K562 (cell line): ENCODE measurements at regions not wholly inside any gene's neighbourhood (a gene's known extent, or its start where the extent isn't known, plus 50 kb on each side); places are given as distances from the start of the nearest gene placed in this dataset.

Source experiments
- ATAC-seq: fragments of 200-7000 bp; cut with Tn5 transposase; 3 replicates; pipeline ENCODE4 v1.9.1; 2020; ENCODE audit warnings: moderate library complexity
- BruUV-seq: library from RNA; stranded (reverse); fragments of 400-500 nt; replicated peaks from 2 replicates; lab custom pipeline; 2021; lab: Mats Ljungman, UMichigan
- CTCF ChIA-PET: fragments of 300-600 bp; formaldehyde crosslinking; extraction: SDS; loops from one replicate; lab custom pipeline; 2021; ENCODE audit warnings: low intra/inter-chr PET ratio; lab: Yijun Ruan, JAX
- POLR2A ChIA-PET: fragments of 300-600, 350-650 bp; sonication (Branson Sonifier 250); formaldehyde crosslinking; extraction: SDS; loops from one replicate; lab custom pipeline; 2021; ENCODE audit warnings: antibody characterized with exemption, inconsistent platforms; lab: Yijun Ruan, JAX
- DNase-seq, 4 experiments: peaks; one replicate each; pipeline versions ENCODE4 v3.0.0 to v3.0.0-alpha.2; 2011 to 2018; ENCODE audit warnings: low spot score in 3 of 4, mixed read lengths in 3 of 4; ENCODE audit errors: extremely low read depth in 1 of 4
- FAIRE-seq: peaks from 2 replicates; lab custom pipeline; 2011; peaks lifted over from hg19 to GRCh38; lab: Jason Lieb, UNC
- H2AFZ ChIP-seq: 2 replicates; pipeline ENCODE4 v1.6.0; 2011; ENCODE audit warnings: low read depth, low read length, control low read depth, inconsistent platforms
- H3K27ac ChIP-seq: fragments of 200-600 bp; 3 replicates; pipeline ENCODE4 v1.8.0; 2011; ENCODE audit warnings: low read depth, mild to moderate bottlenecking, control low read depth, inconsistent platforms, low read length, moderate library complexity, mixed read lengths; ENCODE audit errors: extremely low read depth
- H3K27me3 ChIP-seq, 2 experiments: fragments of 300-600 bp in 1 of 2; 2 replicates in 1 of 2; 3 replicates in 1 of 2; pipeline versions ENCODE4 v1.6.0 to v1.8.0; 2011; ENCODE audit warnings: inconsistent platforms in 2 of 2, low read length in 2 of 2, mild to moderate bottlenecking in 1 of 2, mixed read lengths in 1 of 2, moderate library complexity in 1 of 2; ENCODE audit not compliant: control insufficient read depth in 2 of 2, insufficient read depth in 2 of 2
- H3K36me3 ChIP-seq: fragments of 300-600 bp; 3 replicates; pipeline ENCODE4 v1.8.0; 2011; ENCODE audit warnings: mild to moderate bottlenecking, low read length, inconsistent platforms; ENCODE audit not compliant: control insufficient read depth, insufficient read depth
- H3K4me1 ChIP-seq, 2 experiments: fragments of 200-600 bp in 1 of 2; replicated peaks in 1 of 2; 2 replicates in 1 of 2; 3 replicates in 1 of 2; pipeline versions ENCODE4 v1.5.1 to v1.8.0; 2011; ENCODE audit warnings: inconsistent platforms in 2 of 2, low read length in 2 of 2, mild to moderate bottlenecking in 1 of 2, mixed read lengths in 1 of 2, moderate library complexity in 1 of 2; ENCODE audit not compliant: control insufficient read depth in 2 of 2, insufficient read depth in 2 of 2
- H3K4me2 ChIP-seq: 2 replicates; pipeline ENCODE4 v1.6.1; 2011; ENCODE audit warnings: low read length, control low read depth, inconsistent platforms, mixed read lengths; ENCODE audit not compliant: insufficient read depth
- H3K4me3 ChIP-seq: fragments of 200-600 bp; sonication (generic), shearing (Covaris generic); 2 replicates; pipeline ENCODE4 v1.5.1; 2016; ENCODE audit warnings: control low read depth, inconsistent platforms
- H3K79me2 ChIP-seq: fragments of 200-600 bp; 3 replicates; pipeline ENCODE4 v1.8.0; 2011; ENCODE audit warnings: low read length, inconsistent platforms; ENCODE audit not compliant: control insufficient read depth, insufficient read depth
- H3K9ac ChIP-seq, 2 experiments: 2 replicates each; pipeline versions ENCODE4 v1.6.0 to v1.6.1; 2011; ENCODE audit warnings: low read depth in 2 of 2, low read length in 2 of 2, control low read depth in 1 of 2, inconsistent platforms in 1 of 2, mild to moderate bottlenecking in 1 of 2, mixed read lengths in 1 of 2; ENCODE audit not compliant: insufficient read depth in 1 of 2
- H3K9me1 ChIP-seq: one replicate; pipeline ENCODE4 v1.6.0; 2011; ENCODE audit warnings: inconsistent platforms, mild to moderate bottlenecking, low read length, moderate library complexity; ENCODE audit not compliant: control insufficient read depth, insufficient read depth
- H3K9me3 ChIP-seq: replicated peaks from 2 replicates; pipeline ENCODE4 v1.5.1; 2011; ENCODE audit warnings: low read depth, low read length, inconsistent platforms; ENCODE audit not compliant: control insufficient read depth, insufficient read depth
- H4K20me1 ChIP-seq: replicated peaks from 2 replicates; pipeline ENCODE4 v1.6.1; 2011; ENCODE audit warnings: low read length, inconsistent platforms, mixed read lengths; ENCODE audit not compliant: control insufficient read depth, insufficient read depth
- BRF1 ChIP-seq: IDR thresholded peaks from 3 replicates; pipeline ENCODE4 v1.6.1; 2011; ENCODE audit warnings: borderline replicate concordance, mild to moderate bottlenecking; ENCODE audit not compliant: insufficient read length; ENCODE audit errors: extremely low read depth
- CAMTA2 ChIP-seq: fragments of 250-450 bp; sonication (Bioruptor Pico); conservative IDR thresholded peaks from 2 replicates; pipeline ENCODE4 v1.5.1; 2022
- CCNT2 ChIP-seq: IDR thresholded peaks from 2 replicates; pipeline ENCODE4 v1.6.1; 2011; ENCODE audit warnings: borderline replicate concordance, low read depth, mild to moderate bottlenecking, moderate library complexity, mixed read lengths, low read length; ENCODE audit not compliant: insufficient read length; ENCODE audit errors: extremely low read depth
- E2F4 ChIP-seq: sonication (generic); formaldehyde crosslinking; IDR thresholded peaks from 2 replicates; pipeline ENCODE4 v1.8.0; 2022; ENCODE audit warnings: mild to moderate bottlenecking, low read depth, missing genetic modification reagents
- HMGXB4 ChIP-seq: sonication (generic); formaldehyde crosslinking; IDR thresholded peaks from 2 replicates; pipeline ENCODE4 v1.8.1; 2023; ENCODE audit warnings: mild to moderate bottlenecking, missing genetic modification reagents
- KDM2B ChIP-seq: fragments of 250-450 bp; sonication (Bioruptor Pico); IDR thresholded peaks from 2 replicates; pipeline ENCODE4 v1.8.0; 2021; ENCODE audit warnings: mild to moderate bottlenecking, moderate library complexity
- MAX ChIP-seq: sonication (generic); formaldehyde crosslinking; IDR thresholded peaks from 2 replicates; pipeline ENCODE4 v1.9.0; 2022; ENCODE audit warnings: mild to moderate bottlenecking, missing genetic modification reagents
- MYBL2 ChIP-seq, 2 experiments: fragments of 450-650 bp in 1 of 2; sonication (generic) in 1 of 2; formaldehyde crosslinking in 1 of 2; IDR thresholded peaks; 2 replicates each; pipeline versions ENCODE4 v1.6.1 to v1.8.1; 2017 to 2022; ENCODE audit warnings: borderline replicate concordance in 1 of 2, inconsistent platforms in 1 of 2, low read depth in 1 of 2, mild to moderate bottlenecking in 1 of 2, missing genetic modification reagents in 1 of 2, moderate library complexity in 1 of 2
- MYC ChIP-seq, 2 experiments: fragments of 250-450 bp in 1 of 2; sonication (Bioruptor Pico) in 1 of 2; IDR thresholded peaks; 2 replicates each; pipeline versions ENCODE4 v1.5.1 to v1.6.1; 2012 to 2021; ENCODE audit warnings: low read depth in 2 of 2, borderline replicate concordance in 1 of 2, improper control_type of control experiment in 1 of 2, low read length in 1 of 2, mild to moderate bottlenecking in 1 of 2, moderate library complexity in 1 of 2
- NCOA6 ChIP-seq: fragments of 450-650 bp; IDR thresholded peaks from 2 replicates; pipeline ENCODE4 v1.6.1; 2017; ENCODE audit warnings: mild to moderate bottlenecking
- NFE2L1 ChIP-seq: fragments of 450-650 bp; IDR thresholded peaks from 2 replicates; pipeline ENCODE4 v1.6.1; 2016; ENCODE audit warnings: missing genetic modification characterization, low read depth, mild to moderate bottlenecking, missing compliant biosample characterization, moderate library complexity, borderline replicate concordance
- SETDB1 ChIP-seq: IDR thresholded peaks from one replicate; pipeline ENCODE4 v1.6.1; 2012; ENCODE audit warnings: low read length, control low read depth, inconsistent platforms
- TAF9B ChIP-seq: fragments of 450-650 bp; IDR thresholded peaks from 2 replicates; pipeline ENCODE4 v1.6.1; 2018; ENCODE audit warnings: mild to moderate bottlenecking; ENCODE audit not compliant: partially characterized antibody
- ZBTB49 ChIP-seq: sonication (generic); formaldehyde crosslinking; IDR thresholded peaks from 2 replicates; pipeline ENCODE4 v1.8.0; 2022; ENCODE audit warnings: missing genetic modification reagents, mild to moderate bottlenecking, borderline replicate concordance
- ZNF12 ChIP-seq: sonication (generic); formaldehyde crosslinking; IDR thresholded peaks from 2 replicates; pipeline ENCODE4 v1.4.0; 2020; ENCODE audit warnings: mild to moderate bottlenecking, missing genetic modification reagents
- ZNF707 ChIP-seq: fragments of 250-450 bp; sonication (Bioruptor Pico); conservative IDR thresholded peaks from 2 replicates; pipeline ENCODE4 v1.8.0; 2022; ENCODE audit warnings: inconsistent platforms, mild to moderate bottlenecking, moderate library complexity
- WGBS: fragments of 100-300 bp; shearing (Covaris generic); methylation state at CpG from one replicate; pipeline ENCODE4 v1.1.6; 2016; ENCODE audit warnings: low coverage, mixed read lengths; ENCODE audit not compliant: insufficient coverage; ENCODE audit errors: missing lambda C conversion rate; 5-methylcytosine and 5-hydroxymethylcytosine counted together
- in situ Hi-C: fragments of 300-500 bp; cut with MboI; formaldehyde crosslinking; loops from 4 replicates; pipeline ENCODE4 v1.15.0; 2018; ENCODE audit warnings: inconsistent platforms, mixed read lengths
- intact Hi-C: fragments of 100-400 bp; cut with micrococcal nuclease; formaldehyde crosslinking; loops from 2 replicates; pipeline ENCODE4 v1.14.2; 2022

- Histone ChIP-seq H2AFZ (no peak overlapping the region), H3K27me3 (peaks cover 0 to 10% of the 10 kb centered on the region in 2 experiments; a peak in 1 of 5 replicates), H4K20me1 (no peaks in the 10 kb centered on the region), H3K9me3 (0 out of 2 replicates have a peak, but pooled peaks cover 1% of the 10 kb centered on the region), H3K27ac (no peak overlapping the region), H3K4me1 (no peaks in the 10 kb centered on the region), H3K79me2 (no peaks in the 10 kb centered on the region), H3K4me2 (no peak overlapping the region), H3K4me3 (no peak overlapping the region), H3K9ac (no peak overlapping the region), H3K9me1 (peaks cover 2% of the 10 kb centered on the region), H3K36me3 (no peaks in the 10 kb centered on the region)
- in situ Hi-C loops, result loop anchor here (25.0 kb wide), 1 partner anchor 898 kb away; the partner anchor contains the start of gene MTUS2
- no peak for DNase-seq
- no peak for ATAC-seq
- ChIA-PET CTCF (no interaction called here), POLR2A (no interaction called here)
- intact Hi-C loops, result no loop called here
- 0% methylated on average over 1 of the region's 1 CpG for WGBS
- BruUV-seq, result no TSS peak
- no peak for FAIRE-seq
- no peak for TF ChIP-seq MYC (IDR thresholded peaks at IDR 0.05; ENCODE audit: low read depth, low read length)
- TF ChIP-seq MYC (CRISPR knock-in tag; IDR thresholded peaks at IDR 0.05; ENCODE audit: borderline replicate concordance, low read depth), result no peak
- no peak for TF ChIP-seq MAX (CRISPR knock-in tag)
- no peak for TF ChIP-seq NFE2L1 (tag)
- no peak for TF ChIP-seq SETDB1
- TF ChIP-seq CCNT2, result no peak
- TF ChIP-seq CAMTA2 (CRISPR knock-in tag), result no peak
- no peak for TF ChIP-seq HMGXB4 (CRISPR knock-in tag)
- no peak for TF ChIP-seq E2F4 (CRISPR knock-in tag)
- no peak for TF ChIP-seq MYBL2 (IDR thresholded peaks at IDR 0.05; ENCODE audit: low read depth)
- TF ChIP-seq MYBL2 (CRISPR knock-in tag; IDR thresholded peaks at IDR 0.05; ENCODE audit: borderline replicate concordance), result no peak
- no peak for TF ChIP-seq ZNF12 (CRISPR knock-in tag)
- no peak for TF ChIP-seq ZBTB49
- no peak for TF ChIP-seq NCOA6
- no peak for TF ChIP-seq BRF1
- no peak for TF ChIP-seq TAF9B
- no peak for TF ChIP-seq ZNF707 (CRISPR knock-in tag)
- TF ChIP-seq KDM2B (CRISPR knock-in tag), result no peak
Observed at GRCh38 chr13:29710511-29710910, 115.0 kb upstream of the SLC7A1 start.
